ENCODE measurements at regions not wholly inside any gene's neighbourhood (a gene's known extent, or its start where the extent isn't known, plus 50 kb on each side); places are given as distances from the start of the nearest gene placed in this dataset.

DNA sequence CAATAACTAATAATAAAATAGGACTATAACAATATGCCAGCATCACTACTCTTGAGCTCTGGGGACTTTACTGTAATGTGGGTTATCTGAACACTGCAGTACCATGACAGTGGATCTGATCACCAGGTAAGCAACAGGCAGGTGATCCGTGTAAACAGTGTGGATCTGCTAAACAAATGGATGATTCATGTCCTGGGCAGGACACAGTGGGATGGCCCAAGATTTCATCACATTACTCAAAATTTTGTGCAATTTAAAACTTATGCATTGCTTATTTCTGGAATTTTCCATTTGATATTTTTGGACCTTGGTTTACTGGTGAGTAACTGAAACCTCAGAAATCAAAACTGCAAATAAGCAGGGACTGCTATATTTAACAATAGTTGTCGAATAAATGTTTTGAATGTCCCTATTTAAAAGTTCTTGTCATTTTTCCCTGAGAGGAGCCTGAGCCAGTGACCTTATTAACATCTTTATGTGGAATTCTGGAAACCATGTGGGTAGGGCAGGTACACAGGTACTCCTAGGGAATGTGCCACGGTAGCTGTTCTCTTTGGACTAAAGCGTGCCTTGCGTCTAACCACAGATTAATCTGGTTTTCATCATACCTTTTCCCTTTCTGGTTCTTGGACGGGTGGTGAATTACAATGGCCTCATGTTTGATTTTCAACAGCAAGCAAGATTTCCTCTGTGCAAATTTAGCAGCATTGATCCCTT lies 214.5 kb upstream of the SASH1 start:
- DNase-seq, result no peak
- H3K4me3 Mint-ChIP-seq, result no peak overlapping the region
- Histone ChIP-seq H3K36me3 (replicated peaks in 1 of 2; ENCODE audit: control insufficient read depth in 1 of 2, insufficient read depth in 2 of 2, low read length in 2 of 2) (no peaks in the 10 kb centered on the region), H3K4me3 (replicated peaks in 1 of 3; ENCODE audit: low read depth in 2 of 3, low read length in 3 of 3) (no peak overlapping the region), H3K4me2 (replicated peaks; ENCODE audit: extremely low read depth, low read length, poor library complexity, severe bottlenecking) (no peak overlapping the region), H4K20me1 (ENCODE audit: insufficient read depth, low read length) (no peaks in the 10 kb centered on the region), H3K27ac (ENCODE audit: low read depth in 1 of 2, low read length in 2 of 2) (no peak overlapping the region), H3K79me2 (ENCODE audit: insufficient read depth, low read length) (no peaks in the 10 kb centered on the region), H3K9ac (ENCODE audit: insufficient read depth, low read length, poor library complexity, severe bottlenecking) (no peak overlapping the region), H2AFZ (ENCODE audit: insufficient read depth, low read depth, low read length, poor library complexity, severe bottlenecking) (no peak overlapping the region), H3K27me3 (ENCODE audit: control insufficient read depth in 2 of 2, insufficient read depth in 2 of 2, low read length in 2 of 2) (no peaks in the 10 kb centered on the region), H3K9me3 (replicated peaks in 1 of 2; ENCODE audit: control insufficient read depth in 1 of 2, insufficient read depth in 1 of 2, low read length in 2 of 2) (no peaks in the 10 kb centered on the region), H3K4me1 (ENCODE audit: control insufficient read depth in 1 of 2, insufficient read depth in 2 of 2, low read length in 2 of 2) (no peaks in the 10 kb centered on the region)
- peaks cover 0 to 4% (median 0%) of the 10 kb centered on the region in 7 donors for H3K9me3 Mint-ChIP-seq
- H3K27me3 Mint-ChIP-seq (ENCODE audit: low read depth in 3 of 3), result peaks cover 0 to 2% (median 0%) of the 10 kb centered on the region in 3 donors
- H3K4me1 Mint-ChIP-seq, result no peaks in the 10 kb centered on the region
- H3K36me3 Mint-ChIP-seq, result no peaks in the 10 kb centered on the region
- H3K27ac Mint-ChIP-seq, result no peak overlapping the region
- TF ChIP-seq, protein P1, sequence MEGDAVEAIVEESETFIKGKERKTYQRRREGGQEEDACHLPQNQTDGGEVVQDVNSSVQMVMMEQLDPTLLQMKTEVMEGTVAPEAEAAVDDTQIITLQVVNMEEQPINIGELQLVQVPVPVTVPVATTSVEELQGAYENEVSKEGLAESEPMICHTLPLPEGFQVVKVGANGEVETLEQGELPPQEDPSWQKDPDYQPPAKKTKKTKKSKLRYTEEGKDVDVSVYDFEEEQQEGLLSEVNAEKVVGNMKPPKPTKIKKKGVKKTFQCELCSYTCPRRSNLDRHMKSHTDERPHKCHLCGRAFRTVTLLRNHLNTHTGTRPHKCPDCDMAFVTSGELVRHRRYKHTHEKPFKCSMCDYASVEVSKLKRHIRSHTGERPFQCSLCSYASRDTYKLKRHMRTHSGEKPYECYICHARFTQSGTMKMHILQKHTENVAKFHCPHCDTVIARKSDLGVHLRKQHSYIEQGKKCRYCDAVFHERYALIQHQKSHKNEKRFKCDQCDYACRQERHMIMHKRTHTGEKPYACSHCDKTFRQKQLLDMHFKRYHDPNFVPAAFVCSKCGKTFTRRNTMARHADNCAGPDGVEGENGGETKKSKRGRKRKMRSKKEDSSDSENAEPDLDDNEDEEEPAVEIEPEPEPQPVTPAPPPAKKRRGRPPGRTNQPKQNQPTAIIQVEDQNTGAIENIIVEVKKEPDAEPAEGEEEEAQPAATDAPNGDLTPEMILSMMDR (IDR thresholded peaks at IDR 0.05), result no peak
- intact Hi-C loops (cut with micrococcal nuclease), result no loop called here
- WGBS (ENCODE audit: insufficient coverage), result 100% methylated on average over 2 of the region's 6 CpGs

DNA sequence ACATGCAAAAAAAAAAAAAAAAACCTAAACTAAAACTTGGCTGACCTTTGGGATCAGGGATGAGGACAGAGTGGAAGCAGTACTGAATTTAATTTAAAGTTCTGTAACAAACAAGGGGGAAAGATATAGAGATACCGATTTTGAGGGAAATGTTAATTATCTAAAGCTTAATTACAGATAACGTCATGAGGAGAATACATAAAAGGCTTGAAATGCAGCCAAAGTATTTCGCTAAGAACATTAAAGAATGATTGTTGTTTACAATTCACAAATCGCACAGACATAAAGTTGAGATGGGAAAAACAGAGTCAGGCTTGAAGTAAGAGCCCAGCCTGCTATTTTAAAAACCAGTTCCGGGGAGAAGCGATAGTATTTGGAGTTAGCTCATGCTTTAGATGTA lies 208.0 kb upstream of the SASH1 start:
- Histone ChIP-seq H4K20me1 (ENCODE audit: insufficient read depth, low read length) (no peaks in the 10 kb centered on the region), H3K27me3 (ENCODE audit: control insufficient read depth in 2 of 2, insufficient read depth in 2 of 2, low read length in 2 of 2) (no peaks in the 10 kb centered on the region), H3K4me1 (ENCODE audit: control insufficient read depth in 1 of 2, insufficient read depth in 2 of 2, low read length in 2 of 2) (no peaks in the 10 kb centered on the region), H2AFZ (ENCODE audit: insufficient read depth, low read depth, low read length, poor library complexity, severe bottlenecking) (no peak overlapping the region), H3K4me2 (replicated peaks; ENCODE audit: extremely low read depth, low read length, poor library complexity, severe bottlenecking) (no peak overlapping the region), H3K36me3 (replicated peaks in 1 of 2; ENCODE audit: control insufficient read depth in 1 of 2, insufficient read depth in 2 of 2, low read length in 2 of 2) (no peaks in the 10 kb centered on the region), H3K9ac (ENCODE audit: insufficient read depth, low read length, poor library complexity, severe bottlenecking) (no peak overlapping the region), H3K27ac (ENCODE audit: low read depth in 1 of 2, low read length in 2 of 2) (no peak overlapping the region), H3K79me2 (ENCODE audit: insufficient read depth, low read length) (no peaks in the 10 kb centered on the region), H3K4me3 (replicated peaks in 1 of 3; ENCODE audit: low read depth in 2 of 3, low read length in 3 of 3) (no peak overlapping the region), H3K9me3 (replicated peaks in 1 of 2; ENCODE audit: control insufficient read depth in 1 of 2, insufficient read depth in 1 of 2, low read length in 2 of 2) (no peaks in the 10 kb centered on the region)
- Mint-ChIP-seq H3K4me1 (no peaks in the 10 kb centered on the region), H3K36me3 (no peaks in the 10 kb centered on the region), H3K4me3 (no peak overlapping the region), H3K9me3 (peaks cover 0 to 8% (median 2%) of the 10 kb centered on the region in 7 donors), H3K27ac (no peak overlapping the region), H3K27me3 (ENCODE audit: low read depth in 3 of 3) (peaks cover 2 to 9% (median 3%) of the 10 kb centered on the region in 3 donors)
- TF ChIP-seq, protein P1 (IDR thresholded peaks at IDR 0.05), result no peak
- no CpG with 5 or more reads among the region's 6 CpGs for WGBS (ENCODE audit: insufficient coverage)
- intact Hi-C loops (cut with micrococcal nuclease), result no loop called here
- no peak for DNase-seq
